OCI-LY1 (cell line): ENCODE measurements at regions not wholly inside any gene's neighbourhood (a gene's known extent, or its start where the extent isn't known, plus 50 kb on each side); places are given as distances from the start of the nearest gene placed in this dataset.

Source experiments
- H2AFZ ChIP-seq: fragments of 200-600 bp; sonication (generic), shearing (Covaris generic); 2 replicates; pipeline ENCODE4 v1.6.0; 2014; ENCODE audit warnings: antibody characterized with exemption, mild to moderate bottlenecking, low read length
- H3F3A ChIP-seq: fragments of 200-600 bp; sonication (generic), shearing (Covaris generic); 2 replicates; pipeline ENCODE4 v1.6.0; 2014; ENCODE audit warnings: mild to moderate bottlenecking, antibody characterized with exemption, low read length, moderate library complexity; ENCODE audit not compliant: insufficient read depth
- H3K27ac ChIP-seq: fragments of 200-600 bp; sonication (generic); 2 replicates; pipeline ENCODE4 v1.5.1; 2014; ENCODE audit warnings: low read length, mixed run types, mild to moderate bottlenecking, low read depth; ENCODE audit not compliant: poor library complexity, severe bottlenecking
- H3K27me3 ChIP-seq: fragments of 200-600 bp; sonication (generic); 2 replicates; pipeline ENCODE4 v1.6.0; 2014; ENCODE audit warnings: antibody characterized with exemption, mild to moderate bottlenecking, low read length, moderate library complexity; ENCODE audit not compliant: insufficient read depth
- H3K36me3 ChIP-seq: fragments of 200-600 bp; sonication (generic); 2 replicates; pipeline ENCODE4 v1.6.1; 2014; ENCODE audit warnings: mild to moderate bottlenecking, antibody characterized with exemption, low read length, moderate library complexity, mixed read lengths; ENCODE audit not compliant: insufficient read depth
- H3K4me1 ChIP-seq: fragments of 200-600 bp; sonication (generic); 2 replicates; pipeline ENCODE4 v1.5.1; 2014; ENCODE audit warnings: mild to moderate bottlenecking, low read length, moderate library complexity; ENCODE audit not compliant: insufficient read depth, severe bottlenecking
- H3K4me2 ChIP-seq: fragments of 200-600 bp; sonication (generic), shearing (Covaris generic); 2 replicates; pipeline ENCODE4 v1.6.1; 2014; ENCODE audit warnings: low read length
- H3K4me3 ChIP-seq: fragments of 200-600 bp; sonication (generic); 2 replicates; pipeline ENCODE4 v1.5.1; 2014; ENCODE audit warnings: low read length, low read depth, mild to moderate bottlenecking, mixed read lengths; ENCODE audit not compliant: poor library complexity, severe bottlenecking
- H3K79me2 ChIP-seq: fragments of 200-600 bp; shearing (Covaris generic); 2 replicates; pipeline ENCODE4 v1.6.1; 2016; ENCODE audit warnings: mixed run types, low read length, mixed read lengths; ENCODE audit not compliant: insufficient read depth
- H3K9ac ChIP-seq: fragments of 200-600 bp; sonication (generic), shearing (Covaris generic); 2 replicates; pipeline ENCODE4 v1.6.1; 2014; ENCODE audit warnings: mild to moderate bottlenecking, low read length, mixed read lengths
- H3K9me2 ChIP-seq: fragments of 200-600 bp; sonication (generic), shearing (Covaris generic); 2 replicates; pipeline ENCODE4 v1.6.1; 2014; ENCODE audit warnings: low read depth, mild to moderate bottlenecking, low read length, mixed read lengths
- H3K9me3 ChIP-seq: fragments of 200-600 bp; shearing (Covaris generic); 2 replicates; pipeline ENCODE4 v1.6.1; 2014; ENCODE audit warnings: low read length, mixed read lengths
- H4K20me1 ChIP-seq: fragments of 200-600 bp; sonication (generic), shearing (Covaris generic); 2 replicates; pipeline ENCODE4 v1.6.0; 2016; ENCODE audit warnings: mild to moderate bottlenecking, low read length; ENCODE audit not compliant: insufficient read depth
- CTCF ChIP-seq: fragments of 200-600 bp; sonication (generic), shearing (Covaris generic); IDR thresholded peaks from 2 replicates; pipeline ENCODE4 v1.5.1; 2017; ENCODE audit warnings: mild to moderate bottlenecking, antibody characterized with exemption, low read length, moderate library complexity, mixed read lengths
- EZH2 ChIP-seq: fragments of 200-600 bp; sonication (generic), shearing (Covaris generic); IDR thresholded peaks from 2 replicates; pipeline ENCODE4 v1.8.0; 2017; ENCODE audit warnings: borderline replicate concordance, mixed run types, mild to moderate bottlenecking, antibody characterized with exemption, low read length, moderate library complexity, mixed read lengths

DNA sequence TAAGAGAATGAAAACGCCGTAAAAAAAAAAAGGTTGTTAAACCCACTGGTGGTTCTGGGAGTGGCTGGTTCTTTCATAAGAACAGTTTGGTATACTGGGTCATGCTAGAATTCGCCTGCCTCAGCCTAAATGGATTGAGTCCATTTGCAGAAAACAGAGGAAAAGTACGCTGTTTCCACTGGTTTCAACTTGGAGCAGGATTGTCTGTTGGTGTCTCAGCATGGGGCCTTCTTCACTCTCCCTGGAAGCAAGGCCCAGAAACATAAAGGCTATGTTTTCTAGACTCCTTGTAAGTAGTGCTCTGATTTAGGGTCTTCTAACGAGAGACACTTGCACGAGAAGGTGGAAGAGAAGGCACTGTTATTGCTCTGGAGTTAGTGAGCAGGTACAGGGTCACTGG is 116.9 kb upstream of the MTAP start:
- H3K79me2 ChIP-seq, result no peaks in the 10 kb centered on the region
- no peak overlapping the region for H2AFZ ChIP-seq
- H3K9me3 ChIP-seq, result no peaks in the 10 kb centered on the region
- no peak overlapping the region for H3K27ac ChIP-seq
- no peak overlapping the region for H3K4me3 ChIP-seq
- H3F3A ChIP-seq, result no peaks in the 10 kb centered on the region
- no peaks in the 10 kb centered on the region for H3K9me2 ChIP-seq
- no peaks in the 10 kb centered on the region for H3K4me1 ChIP-seq
- H3K36me3 ChIP-seq, result no peaks in the 10 kb centered on the region
- no peak overlapping the region for H3K4me2 ChIP-seq
- no peak overlapping the region for H3K9ac ChIP-seq
- TF ChIP-seq CTCF (no peak), EZH2 (no peak)
- H3K27me3 ChIP-seq, result no peaks in the 10 kb centered on the region
- H4K20me1 ChIP-seq, result no peaks in the 10 kb centered on the region

DNA sequence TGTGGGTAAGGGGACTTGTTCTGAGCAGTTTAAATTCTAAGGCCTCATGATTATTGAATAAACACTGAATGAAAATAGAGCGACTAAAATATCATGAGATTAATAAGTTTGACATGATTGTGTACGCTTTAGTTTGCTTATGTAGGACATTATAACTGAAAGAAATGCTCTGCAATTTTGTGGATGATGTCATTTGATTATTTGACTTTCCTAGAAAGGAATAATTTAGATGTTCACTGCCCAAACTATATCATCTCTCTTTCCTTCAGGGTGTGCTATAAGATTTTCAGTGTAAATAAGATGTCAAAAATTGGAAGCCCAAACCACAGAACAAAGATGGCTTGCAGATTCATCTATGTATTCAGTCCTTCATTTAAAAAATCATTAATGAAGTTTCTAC is 115.7 kb upstream of the MTAP start:
- Histone ChIP-seq H3K36me3 (no peaks in the 10 kb centered on the region), H3F3A (no peaks in the 10 kb centered on the region), H3K79me2 (no peaks in the 10 kb centered on the region), H2AFZ (no peak overlapping the region), H4K20me1 (no peaks in the 10 kb centered on the region), H3K27me3 (no peaks in the 10 kb centered on the region), H3K27ac (no peak overlapping the region), H3K9me2 (no peaks in the 10 kb centered on the region), H3K9ac (no peak overlapping the region), H3K4me3 (no peak overlapping the region), H3K4me1 (no peaks in the 10 kb centered on the region), H3K4me2 (no peak overlapping the region), H3K9me3 (no peaks in the 10 kb centered on the region)
- no peak for TF ChIP-seq CTCF
- TF ChIP-seq EZH2, result no peak

DNA sequence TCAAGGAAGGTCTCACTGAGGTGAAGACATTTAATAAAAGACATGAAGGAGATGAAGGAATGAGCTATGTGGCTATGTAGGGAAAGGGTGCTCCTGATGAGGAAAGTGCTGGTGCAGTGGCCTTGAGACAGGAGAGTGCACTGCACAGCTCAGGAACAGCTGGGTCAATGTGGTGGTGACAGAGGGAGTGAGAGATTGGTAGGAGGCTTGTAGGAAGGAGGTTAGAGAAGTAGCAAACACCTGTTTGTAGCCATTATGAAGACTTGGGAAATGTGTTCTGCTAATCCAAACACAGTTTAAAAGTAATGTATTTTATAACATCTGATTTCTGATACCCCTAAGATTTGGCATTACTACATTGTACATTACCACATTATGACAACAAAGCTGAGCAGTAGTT is 115.1 kb upstream of the MTAP start:
- H4K20me1 ChIP-seq, result no peaks in the 10 kb centered on the region
- no peaks in the 10 kb centered on the region for H3K27me3 ChIP-seq
- no peak overlapping the region for H3K27ac ChIP-seq
- no peaks in the 10 kb centered on the region for H3K9me3 ChIP-seq
- H2AFZ ChIP-seq, result no peak overlapping the region
- TF ChIP-seq CTCF, result no peak
- no peak for TF ChIP-seq EZH2
- H3F3A ChIP-seq, result no peaks in the 10 kb centered on the region
- H3K4me3 ChIP-seq, result no peak overlapping the region
- H3K36me3 ChIP-seq, result no peaks in the 10 kb centered on the region
- no peaks in the 10 kb centered on the region for H3K9me2 ChIP-seq
- H3K4me2 ChIP-seq, result no peak overlapping the region
- H3K4me1 ChIP-seq, result no peaks in the 10 kb centered on the region
- no peak overlapping the region for H3K9ac ChIP-seq
- H3K79me2 ChIP-seq, result no peaks in the 10 kb centered on the region
